HCT116 (cell line): ENCODE measurements at regions not wholly inside any gene's neighbourhood (a gene's known extent, or its start where the extent isn't known, plus 50 kb on each side); places are given as distances from the start of the nearest gene placed in this dataset.
A peak's percentile ranks its signal among the peaks of the same experiment; 100 is the strongest.

Experiments
- ATAC-seq: fragments of 200-7000 bp; cut with Tn5 transposase; 2 replicates; pipeline ENCODE4 v1.9.1; 2020; ENCODE audit warnings: mild to moderate bottlenecking, moderate library complexity
- BruUV-seq: library from RNA; stranded (reverse); fragments of 400-500 nt; replicated peaks from 2 replicates; lab custom pipeline; 2021; lab: Mats Ljungman, UMichigan
- CTCF ChIA-PET: fragments of 300-600 bp; sonication (Branson Sonifier 250); formaldehyde crosslinking; loops from one replicate; lab custom pipeline; 2021; ENCODE audit warnings: antibody characterized with exemption; lab: Charles Lee
- POLR2A ChIA-PET: fragments of 300-600, 350-600 bp; sonication (Branson Sonifier 250); formaldehyde crosslinking; loops from one replicate; lab custom pipeline; 2021; ENCODE audit warnings: antibody characterized with exemption; lab: Charles Lee
- RAD21 ChIA-PET, 2 experiments: fragments of 300-600 bp; sonication (Branson Sonifier 250); formaldehyde crosslinking; loops; one replicate each; lab custom pipeline; 2023; ENCODE audit warnings: low total read pairs in 2 of 2; ENCODE audit not compliant: uncharacterized antibody in 2 of 2, unreplicated experiment in 2 of 2, low non-redundant PET in 1 of 2; lab: Charles Lee
- DNase-seq: peaks from one replicate; pipeline ENCODE4 v3.0.0-alpha.2; 2010; ENCODE audit warnings: low read depth, low spot score
- H2AFZ ChIP-seq: fragments of 200-600 bp; shearing (Covaris generic), sonication (generic); 2 replicates; pipeline ENCODE4 v1.6.1; 2017; ENCODE audit warnings: low read depth, mixed run types, mixed read lengths, antibody characterized with exemption, low read length; ENCODE audit not compliant: poor library complexity, severe bottlenecking
- H3K27ac ChIP-seq: 2 replicates; pipeline ENCODE4 v1.5.1; 2012; ENCODE audit warnings: low read depth, low read length
- H3K27me3 ChIP-seq: fragments of 200-600 bp; sonication (generic); 2 replicates; pipeline ENCODE4 v1.6.1; 2016; ENCODE audit warnings: mixed run types, low read length, mixed read lengths; ENCODE audit not compliant: insufficient read depth
- H3K36me3 ChIP-seq, 2 experiments: fragments of 200-500 bp in 1 of 2; fragments of 200-600 bp in 1 of 2; sonication (Bioruptor generic) in 1 of 2; sonication (generic) in 1 of 2; 2 replicates each; pipeline versions ENCODE4 v1.5.1 to v1.6.1; 2014 to 2016; ENCODE audit warnings: low read length in 2 of 2, inconsistent platforms in 1 of 2, mixed read lengths in 1 of 2, mixed run types in 1 of 2; ENCODE audit not compliant: insufficient read depth in 2 of 2, control insufficient read depth in 1 of 2
- H3K4me1 ChIP-seq, 2 experiments: fragments of 200-600 bp in 1 of 2; sonication (generic) in 1 of 2; 2 replicates each; pipeline versions ENCODE4 v1.5.1 to v1.6.1; 2012 to 2017; ENCODE audit warnings: low read length in 2 of 2, inconsistent platforms in 1 of 2, mild to moderate bottlenecking in 1 of 2, mixed read lengths in 1 of 2, mixed run types in 1 of 2, moderate library complexity in 1 of 2; ENCODE audit not compliant: insufficient read depth in 2 of 2, control insufficient read depth in 1 of 2
- H3K4me2 ChIP-seq: fragments of 200-600 bp; sonication (generic); 2 replicates; pipeline ENCODE4 v1.6.1; 2017; ENCODE audit warnings: mixed run types, low read length, mixed read lengths
- H3K4me3 ChIP-seq, 2 experiments: fragments of 200-600 bp in 1 of 2; sonication (generic) in 1 of 2; replicated peaks in 1 of 2; 2 replicates each; pipeline ENCODE4 v1.5.1; 2011 to 2016; ENCODE audit warnings: low read length in 2 of 2, control low read depth in 1 of 2, low read depth in 1 of 2, mild to moderate bottlenecking in 1 of 2, mixed read lengths in 1 of 2, mixed run types in 1 of 2
- H3K79me2 ChIP-seq: fragments of 200-600 bp; sonication (generic); 2 replicates; pipeline ENCODE4 v1.6.1; 2017; ENCODE audit warnings: mild to moderate bottlenecking, mixed run types, low read length, moderate library complexity, mixed read lengths; ENCODE audit not compliant: insufficient read depth
- H3K9ac ChIP-seq: fragments of 200-600 bp; sonication (generic); 2 replicates; pipeline ENCODE4 v1.6.1; 2016; ENCODE audit warnings: low read length, mixed read lengths
- H3K9me2 ChIP-seq: fragments of 200-600 bp; sonication (generic), shearing (Covaris generic); 2 replicates; pipeline ENCODE4 v1.6.1; 2017; ENCODE audit warnings: mixed run types, mild to moderate bottlenecking, moderate library complexity; ENCODE audit not compliant: insufficient read depth
- H3K9me3 ChIP-seq, 2 experiments: fragments of 200-500 bp in 1 of 2; fragments of 200-600 bp in 1 of 2; sonication (Bioruptor generic) in 1 of 2; sonication (generic) in 1 of 2; 2 replicates each; pipeline ENCODE4 v1.6.1; 2014 to 2017; ENCODE audit warnings: low read length in 2 of 2, mixed read lengths in 2 of 2, inconsistent platforms in 1 of 2, low read depth in 1 of 2, mild to moderate bottlenecking in 1 of 2, mixed run types in 1 of 2, moderate library complexity in 1 of 2; ENCODE audit not compliant: control insufficient read depth in 1 of 2, insufficient read depth in 1 of 2
- H4K20me1 ChIP-seq: fragments of 200-600 bp; sonication (generic), shearing (Covaris generic); 2 replicates; pipeline ENCODE4 v1.6.1; 2017; ENCODE audit warnings: mixed run types, mild to moderate bottlenecking, moderate library complexity; ENCODE audit not compliant: insufficient read depth
- CBX3 ChIP-seq: IDR thresholded peaks from 2 replicates; pipeline ENCODE4 v1.6.1; 2012; ENCODE audit warnings: low read depth
- CTCF ChIP-seq, 3 experiments: fragments of 200-600 bp in 1 of 3; sonication (generic) in 1 of 3; IDR thresholded peaks in 2 of 3; conservative IDR thresholded peaks in 1 of 3; 2 replicates each; pipeline ENCODE4 v1.5.1; 2012 to 2017; ENCODE audit warnings: low read depth in 2 of 3, low read length in 2 of 3, antibody characterized with exemption in 1 of 3, borderline replicate concordance in 1 of 3, control low read depth in 1 of 3, mild to moderate bottlenecking in 1 of 3, mixed read lengths in 1 of 3, mixed run types in 1 of 3, moderate library complexity in 1 of 3; ENCODE audit not compliant: insufficient read depth in 1 of 3
- MAX ChIP-seq: IDR thresholded peaks from 2 replicates; pipeline ENCODE4 v1.6.1; 2012
- POLR2AphosphoS5 ChIP-seq: IDR thresholded peaks from 2 replicates; pipeline ENCODE4 v1.6.1; 2011; ENCODE audit warnings: mild to moderate bottlenecking, low read depth, low read length, moderate library complexity
- REST ChIP-seq: IDR thresholded peaks from 2 replicates; pipeline ENCODE4 v1.6.1; 2012; ENCODE audit warnings: low read depth
- SIN3A ChIP-seq: IDR thresholded peaks from 2 replicates; pipeline ENCODE4 v1.6.1; 2012; ENCODE audit warnings: low read depth
- SP1 ChIP-seq: IDR thresholded peaks from 2 replicates; pipeline ENCODE4 v1.6.1; 2012; ENCODE audit warnings: low read depth
- intact Hi-C: fragments of 100-400 bp; cut with micrococcal nuclease; formaldehyde crosslinking; loops from 2 replicates; pipeline ENCODE4 v1.10.0; 2022

- TF ChIP-seq REST (no peak), SIN3A (no peak), POLR2AphosphoS5 (no peak)
Observed at GRCh38 chr6:153564803-153565202, 433.7 kb upstream of the RGS17 start (continued).

- RAD21 ChIA-PET, result no interaction called here
- no peak overlapping the region for H3K9ac ChIP-seq
- TF ChIP-seq CBX3 (peak; percentile 38; the same call in 1 of the 2 replicates), MAX (0 out of 2 replicates have a peak, but pooled peaks have one; percentile 26), SP1 (no peak), CTCF (IDR thresholded peaks at IDR 0.05 in 2 of 3, conservative IDR thresholded peaks at IDR 0.05 in 1 of 3; ENCODE audit: borderline replicate concordance in 1 of 3, insufficient read depth in 1 of 3, low read depth in 2 of 3, low read length in 2 of 3) (peak in 2 of 3 experiments; percentile 25 to 30; a peak in 3 of 6 replicates)
- TF ChIP-seq, all 23 proteins: peak for 3
- no peaks in the 10 kb centered on the region for H3K79me2 ChIP-seq
- DNase-seq (peak; percentile 8), ATAC-seq (peak; percentile 40; the same call in 1 of the 2 replicates)
- H3K27ac ChIP-seq, result no peak overlapping the region
- intact Hi-C loops, result no loop called here
- H3K9me2 ChIP-seq, result no peaks in the 10 kb centered on the region
- CTCF ChIA-PET, result no interaction called here
- H4K20me1 ChIP-seq, result no peaks in the 10 kb centered on the region
- H2AFZ ChIP-seq, result no peak overlapping the region
- no peak overlapping the region for H3K4me2 ChIP-seq
- POLR2A ChIA-PET, result no interaction called here
- no peaks in the 10 kb centered on the region for H3K27me3 ChIP-seq
- H3K36me3 ChIP-seq, result no peaks in the 10 kb centered on the region; a peak in 1 of 4 replicates
- no peaks in the 10 kb centered on the region for H3K9me3 ChIP-seq
- H3K4me1 ChIP-seq, result no peaks in the 10 kb centered on the region
- BruUV-seq, result no TSS peak
- no peak overlapping the region for H3K4me3 ChIP-seq
Observed at GRCh38 chr6:153563001-153563400, 431.9 kb upstream of the RGS17 start.
